IMR-90 (cell line): ENCODE measurements at regions not wholly inside any gene's neighbourhood (a gene's known extent, or its start where the extent isn't known, plus 50 kb on each side); places are given as distances from the start of the nearest gene placed in this dataset.

Experiments used
- ATAC-seq: fragments of 200-7000 bp; cut with Tn5 transposase; 2 replicates; pipeline ENCODE4 v1.9.1; 2020; ENCODE audit warnings: low read depth, mild to moderate bottlenecking, moderate library complexity
- BruUV-seq: library from RNA; stranded (reverse); fragments of 400-500 nt; replicated peaks from 2 replicates; lab custom pipeline; 2021; lab: Mats Ljungman, UMichigan
- CTCF ChIA-PET: fragments of 300-600 bp; formaldehyde crosslinking; extraction: SDS; loops from one replicate; lab custom pipeline; 2021; ENCODE audit warnings: antibody characterized with exemption; lab: Yijun Ruan, JAX
- POLR2A ChIA-PET: fragments of 300-600 bp; sonication (Branson Sonifier 250); formaldehyde crosslinking; loops from one replicate; lab custom pipeline; 2022; ENCODE audit warnings: antibody characterized with exemption; ENCODE audit not compliant: unreplicated experiment; lab: Charles Lee
- DNase-seq: peaks from one replicate; pipeline ENCODE4 v3.0.0; 2013
- H2AFZ ChIP-seq: replicated peaks from 2 replicates; pipeline ENCODE3; 2013; ENCODE audit warnings: low read length, mild to moderate bottlenecking; ENCODE audit not compliant: poor library complexity
- H2AK5ac ChIP-seq: 2 replicates; pipeline ENCODE4 v1.6.1; 2013; ENCODE audit warnings: low read depth, low read length, inconsistent platforms
- H2AK9ac ChIP-seq: replicated peaks from 2 replicates; pipeline ENCODE3; 2013; ENCODE audit warnings: mild to moderate bottlenecking, low read depth, low read length, moderate library complexity; ENCODE audit not compliant: poor library complexity
- H2BK120ac ChIP-seq: 2 replicates; pipeline ENCODE4 v1.6.1; 2013; ENCODE audit warnings: low read depth, low read length, inconsistent platforms
- H2BK15ac ChIP-seq: 3 replicates; pipeline ENCODE4 v1.6.1; 2013; ENCODE audit warnings: low read depth, low read length, inconsistent platforms
- H2BK20ac ChIP-seq: 2 replicates; pipeline ENCODE4 v1.6.1; 2013; ENCODE audit warnings: low read depth, mild to moderate bottlenecking, inconsistent platforms, low read length, moderate library complexity
- H2BK5ac ChIP-seq: 2 replicates; pipeline ENCODE4 v1.6.1; 2013; ENCODE audit warnings: mild to moderate bottlenecking, low read depth, low read length, inconsistent platforms; ENCODE audit not compliant: poor library complexity, severe bottlenecking
- H3K14ac ChIP-seq: replicated peaks from 2 replicates; pipeline ENCODE4 v1.6.1; 2013; ENCODE audit warnings: low read depth, low read length, inconsistent platforms
- H3K18ac ChIP-seq: 2 replicates; pipeline ENCODE4 v1.6.1; 2013; ENCODE audit warnings: low read depth, low read length, control low read depth
- H3K23ac ChIP-seq: 2 replicates; pipeline ENCODE4 v1.6.1; 2013; ENCODE audit warnings: low read depth, low read length, inconsistent platforms
- H3K27ac ChIP-seq: 2 replicates; pipeline ENCODE4 v1.5.1; 2013; ENCODE audit warnings: mild to moderate bottlenecking, control low read depth, low read length; ENCODE audit not compliant: insufficient read depth
- H3K27me3 ChIP-seq: 2 replicates; pipeline ENCODE4 v1.6.1; 2013; ENCODE audit warnings: low read length; ENCODE audit not compliant: control insufficient read depth, insufficient read depth
- H3K36me3 ChIP-seq: 2 replicates; pipeline ENCODE4 v1.6.1; 2013; ENCODE audit warnings: low read length, mixed read lengths; ENCODE audit not compliant: control insufficient read depth, insufficient read depth
- H3K4ac ChIP-seq: 2 replicates; pipeline ENCODE4 v1.6.1; 2013; ENCODE audit warnings: low read depth, low read length, inconsistent platforms
- H3K4me1 ChIP-seq: 2 replicates; pipeline ENCODE4 v1.6.1; 2013; ENCODE audit warnings: low read length, mixed read lengths; ENCODE audit not compliant: control insufficient read depth, insufficient read depth
- H3K4me2 ChIP-seq: 2 replicates; pipeline ENCODE4 v1.6.1; 2013; ENCODE audit warnings: low read depth, mild to moderate bottlenecking, control low read depth, low read length, moderate library complexity
- H3K4me3 ChIP-seq: 2 replicates; pipeline ENCODE4 v1.5.1; 2013; ENCODE audit warnings: low read depth, mild to moderate bottlenecking, control low read depth, low read length, moderate library complexity; ENCODE audit not compliant: insufficient read depth
- H3K56ac ChIP-seq: 2 replicates; pipeline ENCODE4 v1.6.1; 2013; ENCODE audit warnings: low read length, inconsistent platforms; ENCODE audit not compliant: insufficient read depth; ENCODE audit errors: extremely low read depth
- H3K79me1 ChIP-seq, 2 experiments: 2 replicates each; pipeline ENCODE4 v1.6.1; 2013; ENCODE audit warnings: low read length in 2 of 2, inconsistent platforms in 1 of 2, low read depth in 1 of 2
- H3K9ac ChIP-seq: 2 replicates; pipeline ENCODE4 v1.6.1; 2013; ENCODE audit warnings: low read depth, low read length, control low read depth
- H3K9me1 ChIP-seq: 2 replicates; pipeline ENCODE4 v1.6.1; 2013; ENCODE audit warnings: low read length, inconsistent platforms; ENCODE audit not compliant: insufficient read depth
- H3K9me3 ChIP-seq: 2 replicates; pipeline ENCODE4 v1.6.1; 2013; ENCODE audit warnings: low read length; ENCODE audit not compliant: control insufficient read depth, insufficient read depth
- H4K20me1 ChIP-seq: 2 replicates; pipeline ENCODE4 v1.6.1; 2013; ENCODE audit warnings: low read length, inconsistent platforms; ENCODE audit not compliant: insufficient read depth
- H4K5ac ChIP-seq: 2 replicates; pipeline ENCODE4 v1.6.1; 2013; ENCODE audit warnings: mild to moderate bottlenecking, low read depth, low read length, control low read depth
- H4K8ac ChIP-seq, 2 experiments: 2 replicates each; pipeline ENCODE4 v1.6.1; 2013; ENCODE audit warnings: low read depth in 2 of 2, low read length in 2 of 2, control low read depth in 1 of 2, inconsistent platforms in 1 of 2
- H4K91ac ChIP-seq: 2 replicates; pipeline ENCODE4 v1.6.1; 2013; ENCODE audit warnings: low read depth, low read length, inconsistent platforms; ENCODE audit not compliant: insufficient read depth
- CHD1 ChIP-seq: IDR thresholded peaks from 2 replicates; pipeline ENCODE4 v1.6.1; 2012; ENCODE audit warnings: low read depth, low read length, improper control_type of control experiment
- ELK1 ChIP-seq: fragments of 150-350 bp; IDR thresholded peaks from 2 replicates; pipeline ENCODE4 v1.6.1; 2016; ENCODE audit warnings: low read depth, mild to moderate bottlenecking, low read length, moderate library complexity, borderline replicate concordance
- RAD21 ChIP-seq: IDR thresholded peaks from 2 replicates; pipeline ENCODE4 v1.6.1; 2012; ENCODE audit warnings: low read length, improper control_type of control experiment
- RCOR1 ChIP-seq: IDR thresholded peaks from 2 replicates; pipeline ENCODE4 v1.6.1; 2012; ENCODE audit warnings: mild to moderate bottlenecking, low read length, improper control_type of control experiment; ENCODE audit not compliant: insufficient replicate concordance
- RFX5 ChIP-seq: IDR thresholded peaks from 2 replicates; pipeline ENCODE4 v1.8.0; 2012; ENCODE audit warnings: low read depth, mild to moderate bottlenecking, low read length, moderate library complexity
- SMC3 ChIP-seq: fragments of 150-350 bp; IDR thresholded peaks from 2 replicates; pipeline ENCODE4 v1.6.1; 2016; ENCODE audit warnings: low read depth, mild to moderate bottlenecking, antibody characterized with exemption, low read length, moderate library complexity
- USF2 ChIP-seq: fragments of 150-350 bp; IDR thresholded peaks from 2 replicates; pipeline ENCODE4 v1.6.1; 2017; ENCODE audit warnings: mild to moderate bottlenecking, antibody characterized with exemption, low read length, low read depth
- WGBS, 2 experiments: methylation state at CpG; one replicate each; pipeline versions ENCODE4 v1.1.5 to v1.1.7; 2013; ENCODE audit warnings: missing lambda C conversion rate in 2 of 2; ENCODE audit not compliant: insufficient read length in 1 of 2; ENCODE audit errors: extremely low coverage in 2 of 2; 5-methylcytosine and 5-hydroxymethylcytosine counted together
- dilution Hi-C: fragments of 300-500 bp; cut with HindIII; formaldehyde crosslinking; loops from one replicate; pipeline ENCODE4 v1.14.3; 2018; ENCODE audit warnings: low sequenced_read_pairs; ENCODE audit not compliant: unreplicated experiment
- in situ Hi-C: fragments of 300-500 bp; cut with MboI; formaldehyde crosslinking; loops from 3 replicates; pipeline ENCODE4 v1.14.3; 2019; ENCODE audit warnings: low sequenced_read_pairs, inconsistent platforms, mixed read lengths
- intact Hi-C: fragments of 100-400 bp; cut with micrococcal nuclease; formaldehyde crosslinking; loops from 2 replicates; pipeline ENCODE4 v1.10.0; 2022

GRCh38 chr2:58612973-58613372 is 371.8 kb upstream of the FANCL start:
- no peak overlapping the region for H4K91ac ChIP-seq
- H3K4me3 ChIP-seq = no peak overlapping the region
- TF ChIP-seq RFX5 (no peak), RAD21 (no peak), CHD1 (no peak), SMC3 (no peak), USF2 (no peak), ELK1 (no peak), RCOR1 (no peak)
- no peaks in the 10 kb centered on the region for H4K20me1 ChIP-seq
- ChIA-PET POLR2A (no interaction called here), CTCF (no interaction called here)
- H3K14ac ChIP-seq = no peak overlapping the region
- no peak overlapping the region for H3K4ac ChIP-seq
- in situ Hi-C loops = no loop called here
- no peak overlapping the region for H3K27ac ChIP-seq
- no peak overlapping the region for H3K4me2 ChIP-seq
- H3K23ac ChIP-seq = no peak overlapping the region
- no peak overlapping the region for H2BK120ac ChIP-seq
- ATAC-seq (no peak), DNase-seq (no peak)
- H2AK5ac ChIP-seq = no peak overlapping the region
- no peaks in the 10 kb centered on the region for H3K79me1 ChIP-seq
- no peaks in the 10 kb centered on the region for H3K9me3 ChIP-seq
- H4K8ac ChIP-seq = no peak overlapping the region
- H3K18ac ChIP-seq = no peak overlapping the region
- no TSS peak for BruUV-seq
- no peak overlapping the region for H2BK15ac ChIP-seq
- H3K9ac ChIP-seq = no peak overlapping the region
- dilution Hi-C loops = no loop called here
- WGBS, 2 experiments = 80% methylated on average over 1 of the region's 6 CpGs; no CpG with 5 or more reads in 1 of the 2 experiments
- H3K27me3 ChIP-seq = no peaks in the 10 kb centered on the region
- no peak overlapping the region for H4K5ac ChIP-seq
- no peak overlapping the region for H2BK20ac ChIP-seq
- H3K4me1 ChIP-seq = no peaks in the 10 kb centered on the region
- no peaks in the 10 kb centered on the region for H3K36me3 ChIP-seq
- H2BK5ac ChIP-seq = no peak overlapping the region
- H2AFZ ChIP-seq = no peak overlapping the region
- no peaks in the 10 kb centered on the region for H3K9me1 ChIP-seq
- intact Hi-C loops = no loop called here
- no peak overlapping the region for H3K56ac ChIP-seq
- H2AK9ac ChIP-seq = no peak overlapping the region
